Peyer's patch (tissue), 4 donors: ENCODE measurements at regions not wholly inside any gene's neighbourhood (a gene's known extent, or its start where the extent isn't known, plus 50 kb on each side); places are given as distances from the start of the nearest gene placed in this dataset.

Experiments
- DNase-seq, 3 donors: peaks; one replicate each; pipeline ENCODE4 v3.0.0-alpha.2; 2017 to 2019
- H3K27ac ChIP-seq, 4 donors: fragments of 200-600 bp; sonication (generic); one replicate each; pipeline ENCODE4 v1.5.1; 2016 to 2019
- H3K27me3 ChIP-seq, 2 donors: fragments of 200-600 bp; sonication (generic); one replicate each; pipeline ENCODE4 v1.5.1; 2019
- H3K36me3 ChIP-seq, 3 donors: fragments of 200-600 bp; sonication (generic); one replicate each; pipeline ENCODE4 v1.5.1; 2016 to 2019
- H3K4me1 ChIP-seq, 4 donors: fragments of 200-600 bp; sonication (generic); one replicate each; pipeline ENCODE4 v1.5.1; 2016 to 2019
- H3K4me3 ChIP-seq, 4 donors: fragments of 200-600 bp; sonication (generic); 1 replicate in 3 of 4; 2 replicates in 1 of 4; pipeline ENCODE4 v1.5.1; 2016 to 2019; ENCODE audit warnings: mild to moderate bottlenecking in 1 of 4
- H3K9me3 ChIP-seq, 4 donors: fragments of 200-600 bp; sonication (generic); one replicate each; pipeline ENCODE4 v1.5.1; 2016 to 2019; ENCODE audit warnings: mild to moderate bottlenecking in 1 of 4
- CTCF ChIP-seq, 6 experiments: fragments of 450-650 bp in 4 of 6; fragments of 200-600 bp in 2 of 6; sonication (generic) in 1 of 6; IDR thresholded peaks; one replicate each; pipeline ENCODE4 v1.5.1; 2017 to 2019; ENCODE audit warnings: antibody characterized with exemption in 6 of 6, mild to moderate bottlenecking in 3 of 6, moderate library complexity in 1 of 6
- POLR2A ChIP-seq, 2 donors: fragments of 450-650 bp; IDR thresholded peaks; one replicate each; pipeline ENCODE4 v1.5.1; 2017; ENCODE audit warnings: antibody characterized with exemption in 2 of 2, mild to moderate bottlenecking in 2 of 2, moderate library complexity in 2 of 2

DNA sequence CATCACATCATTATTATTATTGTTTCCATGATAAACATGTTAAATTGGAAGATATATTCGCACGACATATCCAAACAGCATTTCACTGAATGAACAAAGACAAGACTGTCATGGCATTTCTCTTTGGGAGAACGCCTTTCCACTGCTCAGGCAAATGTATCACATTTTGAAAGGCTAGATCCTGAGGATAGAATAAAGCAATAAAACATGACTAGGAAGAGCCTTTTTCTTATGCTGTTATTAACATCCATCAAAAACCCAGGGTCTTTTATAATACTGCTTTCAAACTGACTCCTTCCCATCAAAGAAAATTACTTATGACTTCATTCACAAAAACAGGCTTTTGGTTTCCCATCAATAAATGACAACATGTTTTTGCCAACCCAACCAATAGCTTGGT, 630.9 kb downstream of the TMTC2 start:
- Histone ChIP-seq H3K27me3 (no peaks in the 10 kb centered on the region), H3K9me3 (no peaks in the 10 kb centered on the region), H3K27ac (no peak overlapping the region), H3K36me3 (no peaks in the 10 kb centered on the region), H3K4me3 (no peak overlapping the region), H3K4me1 (no peaks in the 10 kb centered on the region)
- DNase-seq = no peak
- no peak for TF ChIP-seq CTCF (IDR thresholded peaks at IDR 0.05)

DNA sequence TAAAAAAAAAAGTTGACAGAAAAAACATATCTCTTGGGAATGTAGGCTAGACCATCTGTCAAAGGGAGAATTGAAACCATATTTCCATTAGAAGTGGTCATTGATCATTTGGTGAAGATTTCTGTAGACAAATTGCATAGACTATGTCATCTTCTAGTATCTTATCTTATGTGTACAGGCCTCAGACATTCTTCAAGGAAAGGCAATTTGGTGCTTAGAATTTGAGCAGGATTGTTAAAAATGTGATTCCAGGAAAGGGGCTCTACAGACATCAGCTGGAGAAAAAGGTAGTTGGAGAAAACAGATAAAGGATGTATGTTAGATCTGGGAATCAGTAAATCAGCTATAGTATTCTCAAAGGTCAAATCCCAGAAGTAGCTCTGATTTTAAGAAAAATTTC, 627.1 kb downstream of the TMTC2 start:
- DNase-seq = no peak
- no peaks in the 10 kb centered on the region for H3K9me3 ChIP-seq
- TF ChIP-seq CTCF (IDR thresholded peaks at IDR 0.05) = no peak
- TF ChIP-seq POLR2A (IDR thresholded peaks at IDR 0.05) = no peak

DNA sequence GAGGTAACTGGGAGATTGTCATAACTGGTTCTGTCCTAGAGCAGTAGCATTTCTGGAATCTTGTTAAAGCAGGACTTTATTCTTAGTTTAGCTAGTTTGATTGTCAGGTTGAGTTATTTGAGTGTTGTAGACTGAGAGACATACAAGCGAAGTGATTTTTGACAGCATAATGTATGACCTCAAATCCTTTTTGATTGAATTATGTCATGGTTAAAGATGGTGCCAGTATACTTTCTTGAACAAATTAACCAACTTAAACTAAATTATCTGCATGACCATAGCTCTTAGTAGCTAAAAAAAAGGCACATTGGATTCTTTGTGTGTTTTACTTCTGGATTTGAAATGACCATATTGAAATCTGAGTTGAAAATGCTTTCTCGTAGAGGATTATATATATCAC, 626.6 kb downstream of the TMTC2 start:
- no peaks in the 10 kb centered on the region for H3K9me3 ChIP-seq
- no peaks in the 10 kb centered on the region for H3K36me3 ChIP-seq
- no peak overlapping the region for H3K4me3 ChIP-seq
- no peaks in the 10 kb centered on the region for H3K4me1 ChIP-seq
- H3K27ac ChIP-seq = no peak overlapping the region
- no peaks in the 10 kb centered on the region for H3K27me3 ChIP-seq
- no peak for DNase-seq
- no peak for TF ChIP-seq CTCF (IDR thresholded peaks at IDR 0.05)
- TF ChIP-seq POLR2A (IDR thresholded peaks at IDR 0.05) = no peak

More for the DNA sequence above, 627.1 kb downstream of the TMTC2 start:
- Histone ChIP-seq H3K27me3 (no peaks in the 10 kb centered on the region), H3K4me1 (no peaks in the 10 kb centered on the region), H3K4me3 (no peak overlapping the region), H3K27ac (no peak overlapping the region), H3K36me3 (no peaks in the 10 kb centered on the region)

GRCh38 chr12:83276904-83277303, 590.2 kb downstream of the TMTC2 start:
- no peaks in the 10 kb centered on the region for H3K9me3 ChIP-seq

DNA sequence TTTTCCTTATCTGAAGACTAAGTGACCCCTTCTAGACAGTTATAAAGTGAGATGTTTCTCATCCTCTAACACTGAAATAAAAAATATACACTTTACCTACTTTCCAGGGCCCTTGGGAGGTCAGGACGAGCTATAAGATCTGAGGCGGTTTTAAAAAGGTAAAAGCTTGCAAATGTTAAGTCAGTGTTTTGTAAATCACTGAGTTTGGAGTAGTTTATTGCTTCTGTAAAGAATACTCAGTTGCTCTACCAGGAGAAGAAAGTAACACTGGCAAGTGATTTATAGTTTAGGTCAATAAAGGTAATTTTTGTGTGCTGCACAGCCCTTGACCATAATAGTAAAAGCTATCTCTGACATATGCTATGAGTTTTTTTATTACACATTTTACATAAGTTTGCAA, 584.5 kb downstream of the TMTC2 start:
- DNase-seq = no peak
- TF ChIP-seq POLR2A (IDR thresholded peaks at IDR 0.05) = no peak
- no peak for TF ChIP-seq CTCF (IDR thresholded peaks at IDR 0.05)
- H3K4me1 ChIP-seq = no peaks in the 10 kb centered on the region

More at GRCh38 chr12:83276904-83277303, 590.2 kb downstream of the TMTC2 start:
- TF ChIP-seq CTCF (IDR thresholded peaks at IDR 0.05) (no peak), POLR2A (IDR thresholded peaks at IDR 0.05) (no peak)
- H3K4me3 ChIP-seq = no peak overlapping the region
- H3K27me3 ChIP-seq = no peaks in the 10 kb centered on the region
- no peaks in the 10 kb centered on the region for H3K4me1 ChIP-seq
- no peak for DNase-seq
- H3K36me3 ChIP-seq = no peaks in the 10 kb centered on the region
- H3K27ac ChIP-seq = no peak overlapping the region

GRCh38 chr12:83265808-83266207, 579.1 kb downstream of the TMTC2 start:
- H3K9me3 ChIP-seq = no peaks in the 10 kb centered on the region
- TF ChIP-seq POLR2A (IDR thresholded peaks at IDR 0.05) (no peak), CTCF (IDR thresholded peaks at IDR 0.05) (no peak)
- H3K4me1 ChIP-seq = no peaks in the 10 kb centered on the region
- no peak overlapping the region for H3K27ac ChIP-seq
- H3K4me3 ChIP-seq = no peak overlapping the region
- H3K27me3 ChIP-seq = no peaks in the 10 kb centered on the region
- no peak for DNase-seq
- no peaks in the 10 kb centered on the region for H3K36me3 ChIP-seq

More for the DNA sequence above, 584.5 kb downstream of the TMTC2 start:
- H3K36me3 ChIP-seq = no peaks in the 10 kb centered on the region
- H3K4me3 ChIP-seq = no peak overlapping the region
- no peak overlapping the region for H3K27ac ChIP-seq
- H3K9me3 ChIP-seq = no peaks in the 10 kb centered on the region
- H3K27me3 ChIP-seq = no peaks in the 10 kb centered on the region
